Neural progenitor cell (in vitro differentiated cells): ENCODE measurements at regions not wholly inside any gene's neighbourhood (a gene's known extent, or its start where the extent isn't known, plus 50 kb on each side); places are given as distances from the start of the nearest gene placed in this dataset.

Experiments used
- DNase-seq: peaks from one replicate; pipeline ENCODE4 v3.0.0-alpha.2; 2016; ENCODE audit warnings: low spot score
- H2AFZ ChIP-seq: fragments of 200-600 bp; sonication (generic); replicated peaks from 2 replicates; pipeline ENCODE4 v1.6.1; 2016; ENCODE audit warnings: antibody characterized with exemption
- H3F3A ChIP-seq: fragments of 200-600 bp; sonication (generic); 2 replicates; pipeline ENCODE4 v1.6.1; 2016; ENCODE audit warnings: antibody characterized with exemption, low read depth
- H3K27ac ChIP-seq: fragments of 200-600 bp; sonication (generic); 2 replicates; pipeline ENCODE4 v1.5.1; 2016; ENCODE audit warnings: mild to moderate bottlenecking
- H3K27me3 ChIP-seq: fragments of 200-600 bp; sonication (generic); 2 replicates; pipeline ENCODE4 v1.6.1; 2016; ENCODE audit warnings: mild to moderate bottlenecking, moderate library complexity
- H3K36me3 ChIP-seq: fragments of 200-600 bp; sonication (generic); 2 replicates; pipeline ENCODE4 v1.5.1; 2016
- H3K4me1 ChIP-seq: fragments of 200-600 bp; sonication (generic); 2 replicates; pipeline ENCODE4 v1.6.1; 2016; ENCODE audit warnings: mixed run types
- H3K4me2 ChIP-seq: fragments of 200-600 bp; sonication (generic); 2 replicates; pipeline ENCODE4 v1.6.1; 2016
- H3K4me3 ChIP-seq: fragments of 200-600 bp; sonication (generic); 2 replicates; pipeline ENCODE4 v1.5.1; 2016
- H3K79me2 ChIP-seq: fragments of 200-600 bp; sonication (generic); 2 replicates; pipeline ENCODE4 v1.6.1; 2016; ENCODE audit warnings: low read depth
- H3K9ac ChIP-seq: fragments of 200-600 bp; sonication (generic); 2 replicates; pipeline ENCODE4 v1.6.1; 2016
- H3K9me3 ChIP-seq: fragments of 200-600 bp; sonication (generic); 2 replicates; pipeline ENCODE4 v1.5.1; 2016; ENCODE audit warnings: low read depth
- H4K20me1 ChIP-seq: fragments of 200-600 bp; sonication (generic); 2 replicates; pipeline ENCODE4 v1.6.1; 2016; ENCODE audit warnings: low read depth
- H3K27ac Mint-ChIP-seq: 3 replicates; pipeline ENCODE4 v1.8.0; 2021; ENCODE audit warnings: mixed read lengths
- H3K27me3 Mint-ChIP-seq: 2 replicates; pipeline ENCODE4 v1.8.0; 2022; ENCODE audit warnings: low read depth, mild to moderate bottlenecking, inconsistent platforms, moderate library complexity, mixed read lengths; ENCODE audit not compliant: insufficient read depth
- H3K36me3 Mint-ChIP-seq: 3 replicates; pipeline ENCODE4 v1.8.0; 2021; ENCODE audit warnings: mixed read lengths
- H3K4me1 Mint-ChIP-seq: 3 replicates; pipeline ENCODE4 v1.8.0; 2021; ENCODE audit warnings: mixed read lengths
- H3K4me3 Mint-ChIP-seq: 3 replicates; pipeline ENCODE4 v1.8.0; 2021; ENCODE audit warnings: mild to moderate bottlenecking, moderate library complexity, mixed read lengths
- H3K9me3 Mint-ChIP-seq: 3 replicates; pipeline ENCODE4 v1.8.0; 2020; ENCODE audit warnings: mixed read lengths
- EZH2 ChIP-seq: fragments of 200-600 bp; sonication (generic); IDR thresholded peaks from 2 replicates; pipeline ENCODE4 v1.6.1; 2017; ENCODE audit warnings: antibody characterized with exemption, mild to moderate bottlenecking, moderate library complexity
- EZH2phosphoT487 ChIP-seq: fragments of 200-600 bp; sonication (generic); IDR thresholded peaks from 2 replicates; pipeline ENCODE4 v1.6.1; 2017; ENCODE audit warnings: antibody characterized with exemption
- TF ChIP-seq, protein P1 (sequence below): fragments of 200-600 bp; sonication (generic); IDR thresholded peaks from 2 replicates; pipeline ENCODE4 v1.5.1; 2017; ENCODE audit warnings: antibody characterized with exemption, mild to moderate bottlenecking

DNA sequence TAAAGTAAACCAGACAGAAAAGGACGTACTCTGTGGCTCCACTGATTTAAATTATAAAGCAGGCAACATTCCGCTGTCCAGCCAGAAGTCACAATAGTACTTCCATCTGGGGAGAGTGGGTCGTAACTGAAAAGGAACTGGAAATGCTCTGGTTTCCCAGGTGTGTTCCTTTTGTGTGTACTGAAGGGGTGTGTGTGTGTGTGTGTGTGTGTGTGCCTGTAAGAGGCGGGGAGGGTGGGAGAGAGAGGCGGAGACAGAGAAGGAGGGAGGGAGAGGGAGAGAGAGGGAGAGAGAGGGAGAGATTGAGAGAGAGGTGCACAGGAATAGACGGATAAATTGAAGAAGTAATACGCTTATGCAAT is 178.4 kb upstream of the ZNF184 start:
- H2AFZ ChIP-seq: peak overlapping the region; percentile 83
- H3K9ac ChIP-seq: no peak overlapping the region
- Mint-ChIP-seq H3K9me3 (peaks cover 5% of the 10 kb centered on the region), H3K27me3 (peaks cover 20% of the 10 kb centered on the region), H3K27ac (peak overlapping the region; percentile 82), H3K36me3 (peaks cover 2% of the 10 kb centered on the region), H3K4me3 (peak overlapping the region; percentile 86), H3K4me1 (peaks cover 14% of the 10 kb centered on the region)
- peak overlapping the region; percentile 59 for H3K4me3 ChIP-seq
- H3K4me1 ChIP-seq: peaks cover 3% of the 10 kb centered on the region
- peaks cover 5% of the 10 kb centered on the region for H3F3A ChIP-seq
- H3K27me3 ChIP-seq: no peaks in the 10 kb centered on the region
- H3K36me3 ChIP-seq: no peaks in the 10 kb centered on the region
- no peaks in the 10 kb centered on the region for H3K9me3 ChIP-seq
- no peaks in the 10 kb centered on the region for H4K20me1 ChIP-seq
- TF ChIP-seq, protein P1, sequence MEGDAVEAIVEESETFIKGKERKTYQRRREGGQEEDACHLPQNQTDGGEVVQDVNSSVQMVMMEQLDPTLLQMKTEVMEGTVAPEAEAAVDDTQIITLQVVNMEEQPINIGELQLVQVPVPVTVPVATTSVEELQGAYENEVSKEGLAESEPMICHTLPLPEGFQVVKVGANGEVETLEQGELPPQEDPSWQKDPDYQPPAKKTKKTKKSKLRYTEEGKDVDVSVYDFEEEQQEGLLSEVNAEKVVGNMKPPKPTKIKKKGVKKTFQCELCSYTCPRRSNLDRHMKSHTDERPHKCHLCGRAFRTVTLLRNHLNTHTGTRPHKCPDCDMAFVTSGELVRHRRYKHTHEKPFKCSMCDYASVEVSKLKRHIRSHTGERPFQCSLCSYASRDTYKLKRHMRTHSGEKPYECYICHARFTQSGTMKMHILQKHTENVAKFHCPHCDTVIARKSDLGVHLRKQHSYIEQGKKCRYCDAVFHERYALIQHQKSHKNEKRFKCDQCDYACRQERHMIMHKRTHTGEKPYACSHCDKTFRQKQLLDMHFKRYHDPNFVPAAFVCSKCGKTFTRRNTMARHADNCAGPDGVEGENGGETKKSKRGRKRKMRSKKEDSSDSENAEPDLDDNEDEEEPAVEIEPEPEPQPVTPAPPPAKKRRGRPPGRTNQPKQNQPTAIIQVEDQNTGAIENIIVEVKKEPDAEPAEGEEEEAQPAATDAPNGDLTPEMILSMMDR: no peak
- TF ChIP-seq EZH2phosphoT487 (no peak), EZH2 (no peak)
- peak overlapping the region; percentile 85 for H3K4me2 ChIP-seq
- DNase-seq: peak; percentile 66
- no peaks in the 10 kb centered on the region for H3K79me2 ChIP-seq
- H3K27ac ChIP-seq: no peak overlapping the region

DNA sequence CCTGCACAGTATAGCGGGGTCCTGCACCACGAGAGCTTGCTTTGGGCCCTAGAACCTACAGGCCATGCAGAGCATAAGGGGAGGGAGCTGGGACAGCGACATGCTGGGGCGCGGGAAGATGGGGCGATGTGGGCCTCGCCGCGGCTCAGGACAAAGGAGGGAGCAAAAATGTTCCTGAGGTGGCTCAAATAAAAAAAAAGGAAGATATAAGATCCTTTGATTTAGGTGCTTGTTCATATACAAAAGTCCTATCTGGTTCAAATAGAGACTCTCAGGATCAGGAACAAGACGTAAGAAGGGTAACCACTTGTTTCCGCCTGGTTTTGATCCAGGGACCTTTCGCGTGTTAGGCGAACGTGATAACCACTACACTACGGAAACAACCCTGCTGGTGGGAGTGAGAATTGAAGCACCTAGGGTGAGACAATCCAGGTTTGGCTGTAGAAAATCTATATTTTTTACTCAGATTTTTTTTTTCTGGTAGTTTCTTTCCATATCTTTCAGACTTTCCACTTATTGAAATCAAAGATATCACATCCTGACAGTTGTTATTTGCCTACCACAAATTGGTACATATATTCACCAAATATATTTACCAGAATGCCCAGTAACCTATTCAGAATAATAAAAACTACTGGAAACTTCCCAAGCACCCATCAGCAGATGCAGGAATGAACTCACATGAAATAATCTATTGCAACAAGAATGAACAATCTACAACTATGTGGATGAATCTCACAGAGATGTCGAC is 177.9 kb upstream of the ZNF184 start:
- Histone ChIP-seq H3K27ac (no peak overlapping the region), H3K4me1 (peaks cover 3% of the 10 kb centered on the region), H3K9me3 (no peaks in the 10 kb centered on the region), H3F3A (peaks cover 5% of the 10 kb centered on the region), H3K4me2 (peak overlapping the region; percentile 85), H3K27me3 (no peaks in the 10 kb centered on the region), H3K9ac (no peak overlapping the region), H3K79me2 (no peaks in the 10 kb centered on the region), H2AFZ (peak overlapping the region; percentile 83), H3K4me3 (peak overlapping the region; percentile 59), H4K20me1 (no peaks in the 10 kb centered on the region), H3K36me3 (no peaks in the 10 kb centered on the region)
- H3K9me3 Mint-ChIP-seq: peaks cover 5% of the 10 kb centered on the region
- TF ChIP-seq EZH2phosphoT487 (no peak), EZH2 (peak; percentile 57)
- TF ChIP-seq, protein P1: peak; percentile 61
- H3K36me3 Mint-ChIP-seq: peaks cover 2% of the 10 kb centered on the region
- peak overlapping the region; percentile 86 for H3K4me3 Mint-ChIP-seq
- peaks cover 14% of the 10 kb centered on the region for H3K4me1 Mint-ChIP-seq
- H3K27ac Mint-ChIP-seq: peak overlapping the region; percentile 82
- peak; percentile 80 for DNase-seq
- H3K27me3 Mint-ChIP-seq: peaks cover 20% of the 10 kb centered on the region

DNA sequence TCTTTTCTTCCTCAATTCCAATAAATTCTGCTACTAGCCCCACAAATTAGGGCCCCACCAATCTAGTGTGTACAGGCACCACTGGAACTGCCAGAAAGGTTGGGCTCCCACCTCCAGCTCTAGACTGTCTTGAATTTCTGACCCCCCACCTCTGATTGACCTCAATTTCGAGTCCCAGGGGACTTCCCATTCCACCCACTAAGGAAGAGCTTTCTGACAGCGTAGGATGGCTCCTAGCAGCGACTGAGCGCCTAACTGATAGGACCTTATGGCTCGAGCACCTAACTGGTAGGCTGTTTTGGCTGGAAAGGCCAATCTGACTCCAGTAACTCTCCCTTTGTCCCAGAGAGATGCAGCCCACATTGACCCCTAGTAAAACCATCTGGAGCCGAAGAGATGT is 171.6 kb upstream of the ZNF184 start:
- H4K20me1 ChIP-seq: no peaks in the 10 kb centered on the region
- H2AFZ ChIP-seq: no peak overlapping the region
- Mint-ChIP-seq H3K4me3 (peak overlapping the region; percentile 21), H3K9me3 (peaks cover 2% of the 10 kb centered on the region), H3K27me3 (peaks cover 11% of the 10 kb centered on the region), H3K27ac (no peak overlapping the region), H3K36me3 (no peaks in the 10 kb centered on the region), H3K4me1 (no peaks in the 10 kb centered on the region)
- H3K27ac ChIP-seq: no peak overlapping the region
- TF ChIP-seq, protein P1: no peak
- TF ChIP-seq EZH2phosphoT487: no peak
- no peak for TF ChIP-seq EZH2
- no peak overlapping the region for H3K4me3 ChIP-seq
- no peak overlapping the region for H3K4me2 ChIP-seq
- no peaks in the 10 kb centered on the region for H3K9me3 ChIP-seq
- no peak for DNase-seq
- H3K27me3 ChIP-seq: no peaks in the 10 kb centered on the region
- no peaks in the 10 kb centered on the region for H3K36me3 ChIP-seq
- H3F3A ChIP-seq: no peaks in the 10 kb centered on the region
- H3K4me1 ChIP-seq: no peaks in the 10 kb centered on the region
- H3K9ac ChIP-seq: no peak overlapping the region
- H3K79me2 ChIP-seq: no peaks in the 10 kb centered on the region
